HT1080 (cell line): ENCODE measurements at regions not wholly inside any gene's neighbourhood (a gene's known extent, or its start where the extent isn't known, plus 50 kb on each side); places are given as distances from the start of the nearest gene placed in this dataset.
A peak's percentile ranks its signal among the peaks of the same experiment; 100 is the strongest.
"Not testable (repeated sequence)": the region's sequence is repeated elsewhere in the genome, so short reads cannot be mapped to it uniquely, and the experiment has no call there.

ENCODE experiments used
- DNase-seq: peaks from one replicate; pipeline ENCODE4 v3.0.0-alpha.2; 2015; ENCODE audit warnings: low read depth

- no peak for DNase-seq
These were observed 131.9 kb downstream of the NPR3 start for GRCh38 chr5:32842813-32843530.

GRCh38 chr5:32843531-32843895 lies 132.4 kb downstream of the NPR3 start:
- no peak for DNase-seq

- no peak for DNase-seq
These were observed 134.1 kb downstream of the NPR3 start for GRCh38 chr5:32845171-32845570.

GRCh38 chr5:32848120-32848519 lies 137.0 kb downstream of the NPR3 start:
- no peak for DNase-seq

- DNase-seq: no peak
These were observed 137.6 kb downstream of the NPR3 start for GRCh38 chr5:32848681-32849080.

GRCh38 chr5:32850817-32851496 lies 139.8 kb downstream of the NPR3 start:
- DNase-seq: no peak

GRCh38 chr5:32851559-32852173 lies 140.5 kb downstream of the NPR3 start:
- DNase-seq: no peak

- DNase-seq: peak; percentile 52
These were observed 141.4 kb downstream of the NPR3 start for GRCh38 chr5:32852535-32852934.

- no peak for DNase-seq
These were observed 141.9 kb downstream of the NPR3 start for GRCh38 chr5:32852976-32853375.

- DNase-seq: no peak
These were observed 143.4 kb downstream of the NPR3 start for GRCh38 chr5:32854473-32854872.

- DNase-seq: no peak
These were observed 148.1 kb downstream of the NPR3 start for GRCh38 chr5:32859211-32859641.

- no peak for DNase-seq
These were observed 154.4 kb downstream of the NPR3 start for GRCh38 chr5:32865475-32865874.

GRCh38 chr5:32866138-32866537 lies 155.0 kb downstream of the NPR3 start:
- no peak for DNase-seq

GRCh38 chr5:32869216-32869615 lies 158.1 kb downstream of the NPR3 start:
- DNase-seq: peak; percentile 29

GRCh38 chr5:32876791-32877190 lies 165.7 kb downstream of the NPR3 start:
- no peak for DNase-seq

- not testable (repeated sequence) for DNase-seq
These were observed 168.2 kb downstream of the NPR3 start for GRCh38 chr5:32879364-32879763.

- no peak for DNase-seq
These were observed 169.7 kb downstream of the NPR3 start for GRCh38 chr5:32880796-32881195.

GRCh38 chr5:32887390-32887789 lies 176.3 kb downstream of the NPR3 start:
- no peak for DNase-seq

- DNase-seq: no peak
These were observed 178.0 kb downstream of the NPR3 start for GRCh38 chr5:32889078-32889477.

- no peak for DNase-seq
These were observed 192.5 kb downstream of the NPR3 start for GRCh38 chr5:32903613-32904012.

- no peak for DNase-seq
These were observed 197.5 kb downstream of the NPR3 start for GRCh38 chr5:32908641-32909040.

GRCh38 chr5:32909207-32909606 lies 198.1 kb downstream of the NPR3 start:
- no peak for DNase-seq

- peak; percentile 13 for DNase-seq
These were observed 205.5 kb downstream of the NPR3 start for GRCh38 chr5:32916648-32917047.
